ENCODE measurements at regions not wholly inside any gene's neighbourhood (a gene's known extent, or its start where the extent isn't known, plus 50 kb on each side); places are given as distances from the start of the nearest gene placed in this dataset.
A peak's percentile ranks its signal among the peaks of the same experiment; 100 is the strongest.

- Histone ChIP-seq H3K79me2 (ENCODE audit: control insufficient read depth, insufficient read depth, low read length) (no peaks in the 10 kb centered on the region), H3K27ac (ENCODE audit: insufficient read depth, low read length) (no peak overlapping the region)
- TF ChIP-seq CTCF (conservative IDR thresholded peaks at IDR 0.05 in 1 of 2, IDR thresholded peaks at IDR 0.05 in 1 of 2; ENCODE audit: low read depth in 1 of 2, low read length in 2 of 2) (no peak), EZH2 (IDR thresholded peaks at IDR 0.05; ENCODE audit: low read length, missing control alignments) (no peak)
Observed at GRCh38 chr12:75887979-75888378, 143.6 kb downstream of the PHLDA1 start.

GRCh38 chr12:75884465-75884985, 147.1 kb downstream of the PHLDA1 start:
- no peaks in the 10 kb centered on the region for H3K9me3 ChIP-seq (ENCODE audit: control insufficient read depth, insufficient read depth, low read depth, low read length)
- no peak overlapping the region for H3K4me3 ChIP-seq (replicated peaks in 1 of 4; ENCODE audit: control extremely low read depth in 1 of 4, insufficient read depth in 1 of 4, low read depth in 3 of 4, low read length in 4 of 4)
- H3K4me1 ChIP-seq (ENCODE audit: control insufficient read depth, extremely low read depth, insufficient read depth, low read length): peaks cover 3% of the 10 kb centered on the region
- H3K27ac ChIP-seq (ENCODE audit: insufficient read depth, low read length): no peak overlapping the region
- H3K9ac ChIP-seq (ENCODE audit: insufficient read depth, low read length): no peak overlapping the region
- TF ChIP-seq EZH2 (IDR thresholded peaks at IDR 0.05; ENCODE audit: low read length, missing control alignments): no peak
- no peak for TF ChIP-seq CTCF (conservative IDR thresholded peaks at IDR 0.05 in 1 of 2, IDR thresholded peaks at IDR 0.05 in 1 of 2; ENCODE audit: low read depth in 1 of 2, low read length in 2 of 2)
- H3K4me2 ChIP-seq (ENCODE audit: extremely low read depth, insufficient read depth, low read length): no peak overlapping the region
- no peaks in the 10 kb centered on the region for H3K27me3 ChIP-seq (ENCODE audit: control insufficient read depth, insufficient read depth, low read length)
- H3K36me3 ChIP-seq (ENCODE audit: control insufficient read depth, insufficient read depth, low read length): no peaks in the 10 kb centered on the region
- H4K20me1 ChIP-seq (ENCODE audit: control insufficient read depth, extremely low read depth, insufficient read depth, low read length): no peaks in the 10 kb centered on the region
- H2AFZ ChIP-seq (ENCODE audit: low read length): no peak overlapping the region
- H3K79me2 ChIP-seq (ENCODE audit: control insufficient read depth, insufficient read depth, low read length): no peaks in the 10 kb centered on the region
- DNase-seq (ENCODE audit: low read depth in 2 of 2): peak in 1 of 2 donors; percentile 39

More at GRCh38 chr12:75887979-75888378, 143.6 kb downstream of the PHLDA1 start:
- H3K9me3 ChIP-seq (ENCODE audit: control insufficient read depth, insufficient read depth, low read depth, low read length): no peaks in the 10 kb centered on the region
- no peaks in the 10 kb centered on the region for H3K27me3 ChIP-seq (ENCODE audit: control insufficient read depth, insufficient read depth, low read length)
- no peak overlapping the region for H3K4me3 ChIP-seq (replicated peaks in 1 of 4; ENCODE audit: control extremely low read depth in 1 of 4, insufficient read depth in 1 of 4, low read depth in 3 of 4, low read length in 4 of 4)
- no peak for DNase-seq (ENCODE audit: low read depth in 2 of 2)
- no peaks in the 10 kb centered on the region for H4K20me1 ChIP-seq (ENCODE audit: control insufficient read depth, extremely low read depth, insufficient read depth, low read length)
- H3K4me2 ChIP-seq (ENCODE audit: extremely low read depth, insufficient read depth, low read length): no peak overlapping the region
- no peaks in the 10 kb centered on the region for H3K36me3 ChIP-seq (ENCODE audit: control insufficient read depth, insufficient read depth, low read length)
- no peak overlapping the region for H3K9ac ChIP-seq (ENCODE audit: insufficient read depth, low read length)
- H2AFZ ChIP-seq (ENCODE audit: low read length): no peak overlapping the region
- peaks cover 3% of the 10 kb centered on the region for H3K4me1 ChIP-seq (ENCODE audit: control insufficient read depth, extremely low read depth, insufficient read depth, low read length)

- Histone ChIP-seq H3K4me2 (ENCODE audit: extremely low read depth, insufficient read depth, low read length) (no peak overlapping the region), H3K36me3 (ENCODE audit: control insufficient read depth, insufficient read depth, low read length) (no peaks in the 10 kb centered on the region), H3K27ac (ENCODE audit: insufficient read depth, low read length) (no peak overlapping the region), H3K4me3 (replicated peaks in 1 of 4; ENCODE audit: control extremely low read depth in 1 of 4, insufficient read depth in 1 of 4, low read depth in 3 of 4, low read length in 4 of 4) (no peak overlapping the region), H3K9me3 (ENCODE audit: control insufficient read depth, insufficient read depth, low read depth, low read length) (no peaks in the 10 kb centered on the region), H4K20me1 (ENCODE audit: control insufficient read depth, extremely low read depth, insufficient read depth, low read length) (no peaks in the 10 kb centered on the region), H3K4me1 (ENCODE audit: control insufficient read depth, extremely low read depth, insufficient read depth, low read length) (no peaks in the 10 kb centered on the region), H3K79me2 (ENCODE audit: control insufficient read depth, insufficient read depth, low read length) (no peaks in the 10 kb centered on the region), H2AFZ (ENCODE audit: low read length) (no peak overlapping the region), H3K9ac (ENCODE audit: insufficient read depth, low read length) (no peak overlapping the region), H3K27me3 (ENCODE audit: control insufficient read depth, insufficient read depth, low read length) (no peaks in the 10 kb centered on the region)
- DNase-seq (ENCODE audit: low read depth in 2 of 2): no peak
- TF ChIP-seq EZH2 (IDR thresholded peaks at IDR 0.05; ENCODE audit: low read length, missing control alignments) (no peak), CTCF (conservative IDR thresholded peaks at IDR 0.05 in 1 of 2, IDR thresholded peaks at IDR 0.05 in 1 of 2; ENCODE audit: low read depth in 1 of 2, low read length in 2 of 2) (no peak)
Observed at GRCh38 chr12:75883241-75883640, 148.3 kb downstream of the PHLDA1 start.
